GM12878 (cell line): ENCODE measurements at regions not wholly inside any gene's neighbourhood (a gene's known extent, or its start where the extent isn't known, plus 50 kb on each side); places are given as distances from the start of the nearest gene placed in this dataset.

ENCODE experiments used
- ATAC-seq: fragments of 200-7000 bp; cut with Tn5 transposase; 3 replicates; pipeline ENCODE4 v1.9.1; 2020; ENCODE audit warnings: mild to moderate bottlenecking, moderate library complexity
- BruUV-seq: library from RNA; stranded (reverse); fragments of 400-500 nt; replicated peaks from 2 replicates; lab custom pipeline; 2021; lab: Mats Ljungman, UMichigan
- CTCF ChIA-PET: fragments of 300-600 bp; sonication (Branson Sonifier 250); formaldehyde crosslinking; extraction: SDS; loops from one replicate; lab custom pipeline; 2021; ENCODE audit warnings: inconsistent platforms; lab: Yijun Ruan, JAX
- POLR2A ChIA-PET: fragments of 350-600 bp; formaldehyde crosslinking; extraction: SDS; loops from one replicate; lab custom pipeline; 2021; ENCODE audit warnings: inconsistent platforms; lab: Charles Lee
- RAD21 ChIA-PET: fragments of 300-600 bp; sonication (Branson Sonifier 250); formaldehyde crosslinking; loops from one replicate; lab custom pipeline; 2023; ENCODE audit warnings: antibody characterized with exemption; ENCODE audit not compliant: unreplicated experiment; lab: Charles Lee
- SMC1A ChIA-PET: fragments of 300-600 bp; sonication (Branson Sonifier 250); formaldehyde crosslinking; loops from one replicate; lab custom pipeline; 2023; ENCODE audit not compliant: unreplicated experiment, uncharacterized antibody; lab: Charles Lee
- DNase-seq: peaks from one replicate; pipeline ENCODE4 v3.0.0-alpha.2; 2011; ENCODE audit warnings: low read depth, low spot score
- FAIRE-seq: peaks from 3 replicates; lab custom pipeline; 2011; peaks lifted over from hg19 to GRCh38; lab: Jason Lieb, UNC
- H2AFZ ChIP-seq: 2 replicates; pipeline ENCODE4 v1.6.0; 2011; ENCODE audit warnings: low read depth, low read length, control low read depth; ENCODE audit not compliant: control insufficient read depth
- H3K27ac ChIP-seq: 2 replicates; pipeline ENCODE4 v1.5.1; 2011; ENCODE audit warnings: control low read depth; ENCODE audit not compliant: control insufficient read depth, insufficient read depth
- H3K27me3 ChIP-seq, 2 experiments: replicated peaks in 1 of 2; 2 replicates each; pipeline versions ENCODE4 v1.6.0 to v1.6.1; 2011; ENCODE audit warnings: low read length in 1 of 2; ENCODE audit not compliant: control insufficient read depth in 2 of 2, insufficient read depth in 2 of 2
- H3K36me3 ChIP-seq, 2 experiments: 2 replicates each; pipeline ENCODE4 v1.5.1; 2011; ENCODE audit warnings: low read length in 1 of 2; ENCODE audit not compliant: control insufficient read depth in 2 of 2, insufficient read depth in 2 of 2
- H3K4me1 ChIP-seq: 2 replicates; pipeline ENCODE4 v1.6.1; 2011; ENCODE audit warnings: mild to moderate bottlenecking, low read length, moderate library complexity, mixed read lengths; ENCODE audit not compliant: control insufficient read depth, insufficient read depth
- H3K4me2 ChIP-seq: 2 replicates; pipeline ENCODE4 v1.6.0; 2011; ENCODE audit warnings: control low read depth; ENCODE audit not compliant: control insufficient read depth, insufficient read depth
- H3K4me3 ChIP-seq: fragments of 200-600 bp; sonication (generic); 2 replicates; pipeline ENCODE4 v1.5.1; 2016
- H3K79me2 ChIP-seq: 2 replicates; pipeline ENCODE4 v1.6.0; 2011; ENCODE audit warnings: low read length; ENCODE audit not compliant: control insufficient read depth, insufficient read depth
- H3K9ac ChIP-seq: 2 replicates; pipeline ENCODE4 v1.8.0; 2011; ENCODE audit warnings: low read length, control low read depth, mixed read lengths; ENCODE audit not compliant: control insufficient read depth, insufficient read depth
- H3K9me3 ChIP-seq: replicated peaks from 3 replicates; pipeline ENCODE4 v1.5.1; 2011; ENCODE audit warnings: mild to moderate bottlenecking, low read length; ENCODE audit not compliant: control insufficient read depth, insufficient read depth
- H4K20me1 ChIP-seq: 2 replicates; pipeline ENCODE4 v1.6.0; 2011; ENCODE audit not compliant: control insufficient read depth, insufficient read depth
- ESRRA ChIP-seq: IDR thresholded peaks from 2 replicates; pipeline ENCODE4 v1.6.1; 2012; ENCODE audit warnings: mild to moderate bottlenecking, low read length, improper control_type of control experiment
- NBN ChIP-seq: fragments of 450-650 bp; IDR thresholded peaks from 2 replicates; pipeline ENCODE4 v1.6.1; 2016
- PAX5 ChIP-seq: IDR thresholded peaks from 2 replicates; pipeline ENCODE4 v1.6.1; 2011; ENCODE audit warnings: low read depth, low read length, borderline replicate concordance
- PBX3 ChIP-seq: IDR thresholded peaks from 2 replicates; pipeline ENCODE4 v1.6.1; 2011; ENCODE audit warnings: mild to moderate bottlenecking, low read depth, low read length, moderate library complexity; ENCODE audit not compliant: insufficient replicate concordance
- RAD21 ChIP-seq: IDR thresholded peaks from 2 replicates; pipeline ENCODE4 v1.6.1; 2011; ENCODE audit warnings: mild to moderate bottlenecking, low read depth, low read length, moderate library complexity; ENCODE audit not compliant: insufficient read depth
- SPI1 ChIP-seq: IDR thresholded peaks from 2 replicates; pipeline ENCODE4 v1.6.1; 2011; ENCODE audit warnings: low read depth, mild to moderate bottlenecking, low read length, moderate library complexity, borderline replicate concordance; ENCODE audit not compliant: insufficient read depth
- WRNIP1 ChIP-seq: IDR thresholded peaks from 2 replicates; pipeline ENCODE4 v1.6.1; 2011; ENCODE audit warnings: low read depth, low read length, improper control_type of control experiment, borderline replicate concordance
- ZNF274 ChIP-seq: IDR thresholded peaks from one replicate; pipeline ENCODE4 v1.8.0; 2011; ENCODE audit not compliant: insufficient read length, insufficient read depth
- ZZZ3 ChIP-seq: IDR thresholded peaks from 2 replicates; pipeline ENCODE4 v1.6.1; 2011; ENCODE audit warnings: low read depth; ENCODE audit not compliant: control insufficient read depth, insufficient read length
- WGBS: methylation state at CpG from one replicate; pipeline ENCODE4 v1.1.6; 2016; ENCODE audit warnings: low lambda C conversion rate; ENCODE audit not compliant: insufficient replicate concordance, insufficient coverage; ENCODE audit errors: missing lambda C conversion rate; 5-methylcytosine and 5-hydroxymethylcytosine counted together
- in situ Hi-C: fragments of 300-500 bp; cut with MboI; formaldehyde crosslinking; loops from 9 replicates; pipeline ENCODE4 v1.14.3; 2018; ENCODE audit warnings: mixed read lengths
- intact Hi-C: fragments of 100-400 bp; cut with micrococcal nuclease; formaldehyde crosslinking; loops from one replicate; pipeline ENCODE4 v1.14.2; 2022; ENCODE audit not compliant: unreplicated experiment
- TF ChIP-seq, protein P1 (sequence below): fragments of 450-650 bp; IDR thresholded peaks from 2 replicates; pipeline ENCODE4 v1.6.1; 2016; ENCODE audit warnings: mild to moderate bottlenecking

- no peak for TF ChIP-seq NBN
- TF ChIP-seq ZNF274 = no peak
- no peak for TF ChIP-seq PBX3
- TF ChIP-seq WRNIP1 = no peak
- TF ChIP-seq ESRRA = no peak
- TF ChIP-seq ZZZ3 = no peak
- no peak for TF ChIP-seq PAX5
- TF ChIP-seq SPI1 = no peak
- TF ChIP-seq RAD21 = no peak
- TF ChIP-seq, protein P1, sequence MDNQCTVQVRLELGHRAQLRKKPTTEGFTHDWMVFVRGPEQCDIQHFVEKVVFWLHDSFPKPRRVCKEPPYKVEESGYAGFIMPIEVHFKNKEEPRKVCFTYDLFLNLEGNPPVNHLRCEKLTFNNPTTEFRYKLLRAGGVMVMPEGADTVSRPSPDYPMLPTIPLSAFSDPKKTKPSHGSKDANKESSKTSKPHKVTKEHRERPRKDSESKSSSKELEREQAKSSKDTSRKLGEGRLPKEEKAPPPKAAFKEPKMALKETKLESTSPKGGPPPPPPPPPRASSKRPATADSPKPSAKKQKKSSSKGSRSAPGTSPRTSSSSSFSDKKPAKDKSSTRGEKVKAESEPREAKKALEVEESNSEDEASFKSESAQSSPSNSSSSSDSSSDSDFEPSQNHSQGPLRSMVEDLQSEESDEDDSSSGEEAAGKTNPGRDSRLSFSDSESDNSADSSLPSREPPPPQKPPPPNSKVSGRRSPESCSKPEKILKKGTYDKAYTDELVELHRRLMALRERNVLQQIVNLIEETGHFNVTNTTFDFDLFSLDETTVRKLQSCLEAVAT = no peak
- Histone ChIP-seq H2AFZ (no peak overlapping the region), H3K27ac (no peak overlapping the region), H3K9ac (no peak overlapping the region), H3K79me2 (no peaks in the 10 kb centered on the region), H3K36me3 (no peaks in the 10 kb centered on the region), H3K4me3 (no peak overlapping the region), H4K20me1 (no peaks in the 10 kb centered on the region), H3K4me2 (no peak overlapping the region), H3K4me1 (no peaks in the 10 kb centered on the region), H3K9me3 (no peaks in the 10 kb centered on the region), H3K27me3 (no peaks in the 10 kb centered on the region)
- no peak for FAIRE-seq
- RAD21 ChIA-PET = no interaction called here
- ATAC-seq = no peak; the same call in 2 of the 3 replicates
- BruUV-seq = no TSS peak
- SMC1A ChIA-PET = interaction anchor here (1.0 to 1.1 kb wide), 2 partner anchors 9 to 27 kb away, joined by 3 to 5 read pairs; no protein-coding TSS in a partner anchor
- DNase-seq = no peak
- WGBS = 18% methylated on average over 5 of the region's 5 CpGs
- POLR2A ChIA-PET = no interaction called here
- intact Hi-C loops (no loop called here), in situ Hi-C loops (no loop called here)
- CTCF ChIA-PET = no interaction called here
Observed at GRCh38 chr2:186042207-186043028, 303.8 kb downstream of the FSIP2 start.
